ENCODE measurements at regions not wholly inside any gene's neighbourhood (a gene's known extent, or its start where the extent isn't known, plus 50 kb on each side); places are given as distances from the start of the nearest gene placed in this dataset.

DNA sequence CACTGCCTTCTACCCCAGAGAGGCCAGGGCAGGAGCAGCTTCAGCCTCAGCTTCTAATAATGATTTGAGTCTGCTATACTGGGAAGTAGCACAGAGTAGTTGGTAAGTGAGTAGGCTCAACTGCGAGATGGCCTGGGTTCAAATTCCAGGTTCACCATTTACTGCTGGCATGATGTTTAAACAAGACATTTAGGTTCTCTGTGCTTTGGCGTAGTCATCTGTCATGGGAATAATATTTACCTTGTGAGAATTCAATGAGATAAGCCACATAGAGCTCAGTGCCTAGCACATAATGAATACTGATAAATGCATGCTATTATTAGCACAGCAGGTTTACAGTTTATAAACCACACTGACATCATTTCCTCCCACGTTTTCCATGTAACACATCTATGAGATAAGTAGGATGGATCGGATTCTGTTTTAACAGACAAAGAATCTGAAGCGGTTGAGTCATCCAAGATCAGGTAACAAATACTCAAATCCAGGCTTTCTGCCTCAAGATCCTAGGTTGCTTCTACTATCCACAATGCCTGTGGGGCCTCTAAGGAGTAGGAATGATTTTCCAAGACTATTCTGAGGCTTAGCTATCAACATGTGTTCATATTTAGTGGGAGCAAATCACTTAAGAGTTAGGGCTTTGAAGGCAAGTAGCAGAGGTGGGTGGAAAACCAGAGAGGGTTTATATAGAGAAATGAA, 72.9 kb upstream of the DTNBP1 start:
- no peak for DNase-seq (ENCODE audit: low spot score)

DNA sequence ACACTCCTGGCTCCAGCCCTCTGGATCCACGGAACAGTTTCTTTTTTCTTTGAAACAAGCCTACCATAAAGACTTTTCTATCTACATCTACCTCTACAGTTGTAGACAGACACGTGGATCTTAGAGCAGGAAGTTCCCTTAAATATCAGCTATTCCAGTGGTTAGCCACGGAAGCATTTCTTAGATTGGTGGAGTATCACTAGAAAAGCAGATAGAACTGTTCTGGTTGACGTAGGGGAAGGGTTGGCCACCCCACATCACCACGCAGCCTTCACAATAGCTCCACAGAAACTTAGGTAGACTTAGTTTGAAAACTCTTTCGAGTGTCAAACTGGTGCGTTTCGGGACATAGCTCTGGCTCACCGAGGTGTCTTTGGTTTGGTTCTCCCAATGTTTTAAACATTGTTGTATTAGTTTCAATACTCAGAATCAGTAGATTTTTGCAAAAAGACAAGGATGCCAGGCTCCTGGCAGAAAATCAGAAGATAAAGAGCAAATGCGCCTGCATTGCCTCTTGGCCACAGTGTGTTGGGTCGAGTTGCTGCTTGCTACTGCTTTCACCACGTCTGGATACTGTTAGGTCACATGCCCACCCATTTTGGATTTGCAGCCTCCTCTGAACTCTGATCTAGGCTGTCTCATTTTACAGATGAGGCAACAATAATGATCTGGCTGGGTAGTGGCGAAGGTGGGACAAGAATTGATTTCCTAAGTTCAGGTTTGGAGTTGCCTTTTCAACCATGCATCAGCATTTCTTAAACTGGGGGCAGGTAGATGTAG, 71.5 kb upstream of the DTNBP1 start:
- no peak for DNase-seq (ENCODE audit: low spot score)

DNA sequence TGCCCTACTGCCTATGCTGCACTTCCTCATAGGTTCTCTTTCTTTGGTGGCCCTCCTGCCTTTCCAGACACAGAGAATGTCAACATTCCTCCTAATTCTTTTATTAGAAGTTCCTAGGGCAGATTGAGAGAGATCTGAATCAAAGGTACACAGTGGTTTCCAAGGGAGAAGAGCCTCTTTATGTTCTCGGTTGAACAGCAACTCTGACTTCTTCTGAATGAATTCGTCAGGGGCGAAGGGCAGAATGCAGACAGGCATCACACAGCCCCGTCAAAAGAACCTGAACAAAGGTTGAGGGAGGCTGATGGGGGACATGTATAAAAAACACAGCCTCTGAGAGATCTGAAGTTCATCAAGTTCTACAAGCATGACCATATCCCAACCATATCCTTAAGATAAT, 68.1 kb upstream of the DTNBP1 start:
- no peak for DNase-seq (ENCODE audit: low spot score)

DNA sequence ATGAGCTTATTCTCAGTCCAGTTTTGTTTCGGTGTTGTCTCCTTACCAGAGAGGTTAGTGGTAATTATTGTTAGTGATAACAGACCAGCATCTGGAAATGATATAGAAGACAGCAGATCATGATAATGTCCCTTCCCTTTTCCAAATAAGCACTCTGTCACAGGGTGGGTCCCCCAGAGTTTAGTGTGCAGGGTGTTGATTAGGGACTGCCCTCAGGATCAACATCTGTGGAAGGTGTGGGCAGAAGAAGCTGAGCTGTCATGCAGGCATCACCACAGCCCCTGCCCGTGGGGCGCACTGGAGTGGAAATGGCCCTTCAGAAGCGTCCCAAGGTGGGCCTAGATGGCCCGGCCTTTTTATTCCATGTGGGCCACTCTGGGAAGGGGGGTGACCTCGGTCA, 67.6 kb upstream of the DTNBP1 start:
- DNase-seq (ENCODE audit: low spot score): no peak

DNA sequence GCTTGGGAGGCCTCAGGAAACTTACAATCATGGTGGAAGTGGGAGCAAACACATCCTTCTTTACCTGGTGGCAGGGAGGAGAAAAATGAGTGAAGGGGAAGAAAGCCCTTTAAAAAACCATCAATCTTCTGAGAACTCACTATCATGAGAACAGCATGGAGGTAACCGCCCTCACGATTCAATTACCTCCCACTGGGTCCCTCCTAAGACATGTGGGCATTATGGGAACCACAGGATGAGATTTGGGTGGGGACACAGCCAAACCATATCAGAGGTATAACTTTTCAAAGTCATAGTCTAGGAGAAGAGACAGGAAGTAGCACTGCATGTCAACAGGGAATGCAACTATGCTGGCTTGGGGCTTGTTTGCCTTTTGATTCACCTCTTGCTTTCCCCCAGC, 59.9 kb upstream of the DTNBP1 start:
- DNase-seq (ENCODE audit: low spot score): no peak

DNA sequence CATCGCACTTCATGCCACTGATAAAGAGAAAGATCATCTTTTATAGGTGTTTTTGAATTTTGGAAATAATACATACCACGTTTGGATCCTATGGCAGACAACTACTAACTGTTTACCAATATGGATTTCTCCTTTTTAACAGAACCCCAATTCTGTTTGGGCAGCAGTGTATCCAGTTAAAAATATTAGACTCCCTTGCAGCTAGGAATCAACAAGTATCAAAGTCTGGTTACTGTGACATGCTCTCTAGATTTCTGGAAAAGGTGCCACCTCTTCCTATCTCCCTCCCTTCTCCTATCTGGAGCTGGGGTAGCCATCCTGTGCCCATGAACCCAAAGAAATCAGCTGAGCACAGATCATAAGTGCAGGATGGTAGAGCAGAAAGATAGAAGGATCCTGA, 54.1 kb upstream of the DTNBP1 start:
- no peak for DNase-seq (ENCODE audit: low spot score)

DNA sequence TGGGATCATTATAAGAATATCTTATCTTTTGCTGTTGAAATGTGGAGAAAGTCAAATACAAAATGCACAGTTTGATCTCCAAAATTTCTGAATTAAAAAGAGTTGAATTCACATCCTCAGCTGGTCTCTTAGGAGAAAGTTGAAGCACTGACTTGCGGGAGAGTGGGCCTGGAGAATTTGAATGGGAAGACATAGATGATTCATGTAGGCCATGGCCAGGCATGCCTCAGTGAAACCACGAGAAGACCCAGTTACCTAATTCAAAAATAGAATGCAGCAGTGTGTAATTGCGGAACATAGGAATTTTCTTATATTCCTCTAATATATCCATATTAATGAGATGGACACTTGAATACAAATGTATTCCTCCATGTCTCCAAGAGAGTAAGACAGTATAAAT, 53.0 kb upstream of the DTNBP1 start:
- no peak for DNase-seq (ENCODE audit: low spot score)

DNA sequence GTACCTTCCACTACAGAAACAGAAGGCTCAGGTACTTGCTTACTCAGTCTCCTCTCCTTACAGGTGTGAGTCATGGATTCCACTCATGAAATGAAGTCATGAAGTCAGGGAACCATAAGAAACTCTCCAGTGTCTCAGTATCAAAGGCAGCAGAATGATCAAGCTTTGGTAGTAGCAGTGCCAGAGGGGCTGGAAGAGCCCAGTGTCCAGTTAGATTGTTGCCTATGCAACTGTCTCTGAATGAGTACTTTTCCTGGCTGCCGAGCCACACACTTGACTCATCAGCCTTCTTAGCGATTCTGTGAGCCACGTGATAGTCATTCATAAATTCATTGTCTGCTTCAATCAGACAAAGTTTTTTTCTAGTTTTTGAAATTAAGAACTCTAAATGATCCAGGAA, 52.2 kb upstream of the DTNBP1 start:
- no peak for DNase-seq (ENCODE audit: low spot score)

DNA sequence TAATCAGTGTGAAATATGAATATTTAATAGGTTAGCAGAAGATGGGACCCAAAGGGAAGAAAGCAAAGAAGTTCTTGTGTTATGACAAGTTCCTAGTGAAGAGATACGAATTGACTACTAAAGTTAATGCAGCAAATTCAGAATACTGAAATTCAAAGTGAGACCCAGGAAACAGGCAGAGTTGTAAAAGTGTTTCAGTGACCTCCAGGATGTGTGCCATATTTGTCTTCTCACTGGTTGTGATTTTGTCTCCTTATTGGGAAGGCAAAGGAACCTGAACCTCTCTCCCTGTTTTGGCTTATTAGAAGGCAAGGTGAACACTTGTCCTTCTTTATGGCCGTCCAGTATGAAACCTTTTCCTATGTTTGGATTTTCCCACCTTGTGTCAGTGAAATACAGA, 51.8 kb upstream of the DTNBP1 start:
- DNase-seq (ENCODE audit: low spot score): no peak

DNA sequence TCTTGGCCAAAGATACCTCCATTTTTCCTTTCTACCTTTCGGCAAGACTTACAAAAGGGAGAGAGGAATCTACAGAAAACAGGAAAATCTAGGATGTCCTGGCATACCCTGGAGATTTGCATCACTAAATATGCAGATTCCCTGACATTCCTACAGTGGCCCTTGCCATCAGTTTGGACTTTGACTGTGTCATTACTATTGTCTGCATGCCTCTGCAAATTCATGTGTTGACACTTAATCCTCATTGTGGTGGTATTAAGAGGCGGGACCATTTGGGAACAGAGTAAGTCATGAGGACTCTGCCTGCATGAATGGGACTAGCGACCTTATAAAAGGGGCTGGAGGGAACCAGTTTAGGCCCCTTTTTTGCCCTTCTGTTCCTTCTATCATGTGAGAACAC, 50.5 kb upstream of the DTNBP1 start:
- DNase-seq (ENCODE audit: low spot score): no peak

DNA sequence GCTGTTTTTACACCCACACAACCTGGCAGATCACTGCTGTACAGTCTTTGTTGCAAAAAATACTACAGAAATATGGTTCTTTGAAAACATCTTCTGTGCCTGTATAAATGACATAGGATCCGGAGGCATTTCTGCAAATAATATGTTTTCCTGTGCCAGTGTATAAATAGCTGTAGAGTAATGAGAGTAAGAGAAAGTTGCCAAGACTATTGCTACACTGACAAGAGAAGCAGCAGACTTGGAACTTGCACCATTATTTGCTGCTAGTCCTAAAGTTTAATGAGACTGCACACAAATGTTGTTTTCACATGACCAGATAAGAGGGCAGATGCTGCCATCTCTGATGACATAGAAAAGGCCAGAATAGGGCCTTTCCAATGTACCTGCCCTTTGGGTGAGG, 50.0 kb upstream of the DTNBP1 start:
- DNase-seq (ENCODE audit: low spot score): no peak
